ENCODE measurements at regions not wholly inside any gene's neighbourhood (a gene's known extent, or its start where the extent isn't known, plus 50 kb on each side); places are given as distances from the start of the nearest gene placed in this dataset.

DNA sequence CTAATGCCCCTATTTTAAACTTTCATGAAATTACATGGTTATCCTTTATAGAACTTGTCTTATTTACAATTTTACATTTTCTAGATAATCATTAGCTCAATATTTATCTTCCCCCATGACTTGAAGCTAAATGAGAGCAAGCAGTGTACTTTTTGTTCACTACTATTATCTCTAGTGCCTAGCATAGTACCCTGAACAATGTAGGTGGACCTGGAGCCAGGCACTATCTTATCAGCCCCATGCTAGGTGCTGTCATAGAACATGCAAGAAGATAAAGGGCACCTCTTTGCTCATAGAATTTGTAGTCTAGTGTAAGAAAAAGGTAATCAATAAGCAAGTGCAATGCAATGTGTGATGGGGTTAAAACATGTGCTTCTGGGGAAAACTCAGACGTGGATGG is 399.9 kb downstream of the ELAVL2 start:
- TF ChIP-seq ZNF510 (tag by site-specific recombination; IDR thresholded peaks at IDR 0.05; ENCODE audit: insufficient replicate concordance) (no peak), ZNF707 (tag by site-specific recombination; IDR thresholded peaks at IDR 0.05) (no peak), ZNF416 (tag by site-specific recombination; IDR thresholded peaks at IDR 0.05) (no peak), SCRT2 (tag by site-specific recombination; IDR thresholded peaks at IDR 0.05) (no peak), ZNF138 (tag by site-specific recombination; IDR thresholded peaks at IDR 0.05; ENCODE audit: borderline replicate concordance) (no peak), ZNF830 (tag by site-specific recombination; IDR thresholded peaks at IDR 0.05; ENCODE audit: low read depth) (no peak), PATZ1 (tag by site-specific recombination; IDR thresholded peaks at IDR 0.05) (no peak), ZNF560 (tag by site-specific recombination; IDR thresholded peaks at IDR 0.05; ENCODE audit: borderline replicate concordance) (no peak), OVOL3 (tag by site-specific recombination; IDR thresholded peaks at IDR 0.05) (no peak), ZNF354C (tag by site-specific recombination; IDR thresholded peaks at IDR 0.05; ENCODE audit: borderline replicate concordance, low read depth) (no peak), ZNF10 (tag by site-specific recombination; IDR thresholded peaks at IDR 0.05) (no peak)
- TF ChIP-seq, protein P1, sequence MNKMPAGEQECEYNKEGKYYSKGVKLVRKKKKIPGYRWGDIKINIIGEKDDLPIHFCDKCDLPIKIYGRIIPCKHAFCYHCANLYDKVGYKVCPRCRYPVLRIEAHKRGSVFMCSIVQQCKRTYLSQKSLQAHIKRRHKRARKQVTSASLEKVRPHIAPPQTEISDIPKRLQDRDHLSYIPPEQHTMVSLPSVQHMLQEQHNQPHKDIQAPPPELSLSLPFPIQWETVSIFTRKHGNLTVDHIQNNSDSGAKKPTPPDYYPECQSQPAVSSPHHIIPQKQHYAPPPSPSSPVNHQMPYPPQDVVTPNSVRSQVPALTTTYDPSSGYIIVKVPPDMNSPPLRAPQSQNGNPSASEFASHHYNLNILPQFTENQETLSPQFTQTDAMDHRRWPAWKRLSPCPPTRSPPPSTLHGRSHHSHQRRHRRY (tag by site-specific recombination; IDR thresholded peaks at IDR 0.05) = no peak
- TF ChIP-seq, protein P2, sequence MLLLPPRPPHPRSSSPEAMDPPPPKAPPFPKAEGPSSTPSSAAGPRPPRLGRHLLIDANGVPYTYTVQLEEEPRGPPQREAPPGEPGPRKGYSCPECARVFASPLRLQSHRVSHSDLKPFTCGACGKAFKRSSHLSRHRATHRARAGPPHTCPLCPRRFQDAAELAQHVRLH (tag by site-specific recombination; IDR thresholded peaks at IDR 0.05) = no peak
- ChIA-PET POLR2A (no interaction called here), CTCF (no interaction called here)
- H3K36me3 ChIP-seq (ENCODE audit: control insufficient read depth in 2 of 2, insufficient read depth in 1 of 2, low read length in 2 of 2) = no peaks in the 10 kb centered on the region
- H3K27ac ChIP-seq (ENCODE audit: extremely low read depth, low read depth, low read length) = no peak overlapping the region
- no peak overlapping the region for H3K4me3 ChIP-seq (ENCODE audit: low read depth, low read length)
- H3K9me3 ChIP-seq (ENCODE audit: control insufficient read depth, insufficient read depth, low read depth, low read length) = no peaks in the 10 kb centered on the region
- H3K4me1 ChIP-seq (ENCODE audit: control insufficient read depth, insufficient read depth, low read length) = no peaks in the 10 kb centered on the region

DNA sequence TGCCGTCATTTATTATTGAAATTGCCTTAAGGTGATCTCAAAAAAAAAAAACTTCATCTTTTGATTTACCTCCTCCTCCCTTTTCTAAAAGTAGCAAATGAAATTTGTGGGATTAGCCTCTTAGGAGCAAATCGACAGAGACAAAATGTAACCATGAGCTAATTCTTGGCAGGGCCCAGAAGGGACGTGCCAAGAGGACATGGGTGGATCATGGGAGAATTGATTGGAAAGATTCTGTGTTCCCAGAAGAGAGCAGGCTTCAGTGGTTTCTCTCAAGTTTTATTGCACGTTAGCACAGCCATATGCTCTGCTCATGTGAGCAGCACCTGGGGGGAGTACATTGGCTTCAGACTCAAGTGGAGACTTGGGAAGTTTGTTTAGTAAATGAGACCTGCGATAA is 394.6 kb downstream of the ELAVL2 start:
- Histone ChIP-seq H3K27ac (ENCODE audit: extremely low read depth, low read depth, low read length) (no peak overlapping the region), H3K36me3 (ENCODE audit: control insufficient read depth in 2 of 2, insufficient read depth in 1 of 2, low read length in 2 of 2) (no peaks in the 10 kb centered on the region), H3K4me3 (ENCODE audit: low read depth, low read length) (no peak overlapping the region), H3K4me1 (ENCODE audit: control insufficient read depth, insufficient read depth, low read length) (no peaks in the 10 kb centered on the region), H3K9me3 (ENCODE audit: control insufficient read depth, insufficient read depth, low read depth, low read length) (no peaks in the 10 kb centered on the region)
- ChIA-PET POLR2A (no interaction called here), CTCF (interaction anchor here (0.6 kb wide), 1 partner anchor 12 kb away, joined by 3 read pairs; no protein-coding TSS in a partner anchor)
- no peak for TF ChIP-seq OSR2 (tag by site-specific recombination; IDR thresholded peaks at IDR 0.05)

- Histone ChIP-seq H3K9me3 (ENCODE audit: control insufficient read depth, insufficient read depth, low read depth, low read length) (no peaks in the 10 kb centered on the region), H3K4me3 (ENCODE audit: low read depth, low read length) (no peak overlapping the region), H3K4me1 (ENCODE audit: control insufficient read depth, insufficient read depth, low read length) (no peaks in the 10 kb centered on the region), H3K36me3 (ENCODE audit: control insufficient read depth in 2 of 2, insufficient read depth in 1 of 2, low read length in 2 of 2) (no peaks in the 10 kb centered on the region), H3K27ac (ENCODE audit: extremely low read depth, low read depth, low read length) (no peak overlapping the region)
- TF ChIP-seq ZNF169 (tag by site-specific recombination; IDR thresholded peaks at IDR 0.05) (no peak), ZSCAN16 (tag by site-specific recombination; IDR thresholded peaks at IDR 0.05) (no peak), ZNF223 (tag by site-specific recombination; IDR thresholded peaks at IDR 0.05) (no peak), ZNF157 (tag by site-specific recombination; IDR thresholded peaks at IDR 0.05) (no peak), ZSCAN18 (tag by site-specific recombination; IDR thresholded peaks at IDR 0.05) (no peak), ZNF76 (tag by site-specific recombination; IDR thresholded peaks at IDR 0.05; ENCODE audit: borderline replicate concordance, low read depth) (no peak), WT1 (tag by site-specific recombination; IDR thresholded peaks at IDR 0.05) (no peak), TCF7L2 (IDR thresholded peaks at IDR 0.05; ENCODE audit: borderline replicate concordance, low read depth, low read length) (no peak)
- TF ChIP-seq, protein P3, sequence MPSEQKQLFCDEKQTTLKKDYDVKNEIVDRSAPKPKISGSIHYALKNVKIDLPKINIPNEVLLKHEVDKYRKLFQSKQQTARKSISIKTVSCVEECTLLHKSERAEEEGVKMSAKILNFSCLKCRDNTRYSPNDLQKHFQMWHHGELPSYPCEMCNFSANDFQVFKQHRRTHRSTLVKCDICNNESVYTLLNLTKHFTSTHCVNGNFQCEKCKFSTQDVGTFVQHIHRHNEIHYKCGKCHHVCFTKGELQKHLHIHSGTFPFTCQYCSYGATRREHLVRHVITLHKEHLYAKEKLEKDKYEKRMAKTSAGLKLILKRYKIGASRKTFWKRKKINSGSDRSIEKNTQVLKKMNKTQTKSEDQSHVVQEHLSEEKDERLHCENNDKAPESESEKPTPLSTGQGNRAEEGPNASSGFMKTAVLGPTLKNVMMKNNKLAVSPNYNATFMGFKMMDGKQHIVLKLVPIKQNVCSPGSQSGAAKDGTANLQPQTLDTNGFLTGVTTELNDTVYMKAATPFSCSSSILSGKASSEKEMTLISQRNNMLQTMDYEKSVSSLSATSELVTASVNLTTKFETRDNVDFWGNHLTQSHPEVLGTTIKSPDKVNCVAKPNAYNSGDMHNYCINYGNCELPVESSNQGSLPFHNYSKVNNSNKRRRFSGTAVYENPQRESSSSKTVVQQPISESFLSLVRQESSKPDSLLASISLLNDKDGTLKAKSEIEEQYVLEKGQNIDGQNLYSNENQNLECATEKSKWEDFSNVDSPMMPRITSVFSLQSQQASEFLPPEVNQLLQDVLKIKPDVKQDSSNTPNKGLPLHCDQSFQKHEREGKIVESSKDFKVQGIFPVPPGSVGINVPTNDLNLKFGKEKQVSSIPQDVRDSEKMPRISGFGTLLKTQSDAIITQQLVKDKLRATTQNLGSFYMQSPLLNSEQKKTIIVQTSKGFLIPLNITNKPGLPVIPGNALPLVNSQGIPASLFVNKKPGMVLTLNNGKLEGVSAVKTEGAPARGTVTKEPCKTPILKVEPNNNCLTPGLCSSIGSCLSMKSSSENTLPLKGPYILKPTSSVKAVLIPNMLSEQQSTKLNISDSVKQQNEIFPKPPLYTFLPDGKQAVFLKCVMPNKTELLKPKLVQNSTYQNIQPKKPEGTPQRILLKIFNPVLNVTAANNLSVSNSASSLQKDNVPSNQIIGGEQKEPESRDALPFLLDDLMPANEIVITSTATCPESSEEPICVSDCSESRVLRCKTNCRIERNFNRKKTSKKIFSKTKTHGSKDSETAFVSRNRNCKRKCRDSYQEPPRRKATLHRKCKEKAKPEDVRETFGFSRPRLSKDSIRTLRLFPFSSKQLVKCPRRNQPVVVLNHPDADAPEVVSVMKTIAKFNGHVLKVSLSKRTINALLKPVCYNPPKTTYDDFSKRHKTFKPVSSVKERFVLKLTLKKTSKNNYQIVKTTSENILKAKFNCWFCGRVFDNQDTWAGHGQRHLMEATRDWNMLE (tag by site-specific recombination; conservative IDR thresholded peaks at IDR 0.05; ENCODE audit: low read depth) = no peak
- ChIA-PET CTCF (no interaction called here), POLR2A (no interaction called here)
These were observed 391.4 kb downstream of the ELAVL2 start for GRCh38 chr9:23434654-23435053.
